ENCODE measurements at regions not wholly inside any gene's neighbourhood (a gene's known extent, or its start where the extent isn't known, plus 50 kb on each side); places are given as distances from the start of the nearest gene placed in this dataset.

DNA sequence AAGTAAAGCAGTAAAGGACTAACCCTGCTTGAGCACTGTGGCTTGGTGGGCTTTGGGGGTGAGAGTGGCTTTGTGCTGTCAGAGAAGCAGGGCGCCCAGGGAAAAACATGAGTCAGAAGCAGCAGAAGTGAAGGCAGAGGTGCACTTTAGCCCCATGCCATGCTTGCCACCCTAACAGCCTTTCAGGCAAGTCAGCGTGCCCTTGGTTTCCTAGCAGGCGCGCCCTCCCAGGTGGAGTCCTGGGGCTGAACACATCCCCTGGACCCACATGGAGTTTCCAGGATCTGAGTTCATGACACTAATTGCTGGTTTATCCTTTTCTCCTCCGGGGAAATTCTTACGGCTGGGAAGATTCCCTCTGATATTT lies 106.6 kb downstream of the TLR5 start:
- DNase-seq (ENCODE audit: low read depth) = no peak
- TF ChIP-seq MYC (IDR thresholded peaks at IDR 0.05; ENCODE audit: low read depth, low read length) (no peak), POLR2A (IDR thresholded peaks at IDR 0.05; ENCODE audit: extremely low read depth, insufficient read length) (no peak)
- TF ChIP-seq, protein P1, sequence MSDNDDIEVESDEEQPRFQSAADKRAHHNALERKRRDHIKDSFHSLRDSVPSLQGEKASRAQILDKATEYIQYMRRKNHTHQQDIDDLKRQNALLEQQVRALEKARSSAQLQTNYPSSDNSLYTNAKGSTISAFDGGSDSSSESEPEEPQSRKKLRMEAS (IDR thresholded peaks at IDR 0.05; ENCODE audit: low read depth, low read length) = no peak
- TF ChIP-seq, protein P2, sequence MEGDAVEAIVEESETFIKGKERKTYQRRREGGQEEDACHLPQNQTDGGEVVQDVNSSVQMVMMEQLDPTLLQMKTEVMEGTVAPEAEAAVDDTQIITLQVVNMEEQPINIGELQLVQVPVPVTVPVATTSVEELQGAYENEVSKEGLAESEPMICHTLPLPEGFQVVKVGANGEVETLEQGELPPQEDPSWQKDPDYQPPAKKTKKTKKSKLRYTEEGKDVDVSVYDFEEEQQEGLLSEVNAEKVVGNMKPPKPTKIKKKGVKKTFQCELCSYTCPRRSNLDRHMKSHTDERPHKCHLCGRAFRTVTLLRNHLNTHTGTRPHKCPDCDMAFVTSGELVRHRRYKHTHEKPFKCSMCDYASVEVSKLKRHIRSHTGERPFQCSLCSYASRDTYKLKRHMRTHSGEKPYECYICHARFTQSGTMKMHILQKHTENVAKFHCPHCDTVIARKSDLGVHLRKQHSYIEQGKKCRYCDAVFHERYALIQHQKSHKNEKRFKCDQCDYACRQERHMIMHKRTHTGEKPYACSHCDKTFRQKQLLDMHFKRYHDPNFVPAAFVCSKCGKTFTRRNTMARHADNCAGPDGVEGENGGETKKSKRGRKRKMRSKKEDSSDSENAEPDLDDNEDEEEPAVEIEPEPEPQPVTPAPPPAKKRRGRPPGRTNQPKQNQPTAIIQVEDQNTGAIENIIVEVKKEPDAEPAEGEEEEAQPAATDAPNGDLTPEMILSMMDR (IDR thresholded peaks at IDR 0.05; ENCODE audit: low read depth, low read length) = no peak
- no peak overlapping the region for H3K4me3 ChIP-seq (ENCODE audit: low read depth, low read length)

DNA sequence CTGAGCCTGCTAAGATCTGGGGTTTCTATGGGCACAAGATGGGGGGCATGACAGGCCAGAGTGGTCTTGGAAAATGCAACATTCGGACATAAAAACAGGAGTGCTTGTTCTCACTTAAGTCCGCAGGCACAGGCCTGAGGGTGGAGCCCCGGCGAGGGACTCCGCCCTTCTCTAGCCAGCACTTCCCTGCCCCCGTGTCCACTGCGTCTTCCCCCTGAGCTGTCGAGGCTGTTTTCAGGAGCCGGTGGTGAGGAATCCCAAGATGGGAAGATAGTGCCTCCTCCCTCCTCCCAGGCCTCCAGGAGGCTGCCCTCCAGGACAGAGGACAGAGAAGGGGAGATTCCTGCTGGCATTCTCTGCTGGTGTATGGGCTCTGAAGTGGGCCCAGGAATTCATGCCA lies 105.2 kb downstream of the TLR5 start:
- DNase-seq (ENCODE audit: low read depth) = no peak
- H3K4me3 ChIP-seq (ENCODE audit: low read depth, low read length) = no peak overlapping the region
- TF ChIP-seq, protein P1 (IDR thresholded peaks at IDR 0.05; ENCODE audit: low read depth, low read length) = no peak
- no peak for TF ChIP-seq MYC (IDR thresholded peaks at IDR 0.05; ENCODE audit: low read depth, low read length)
- TF ChIP-seq, protein P2 (IDR thresholded peaks at IDR 0.05; ENCODE audit: low read depth, low read length) = no peak

DNA sequence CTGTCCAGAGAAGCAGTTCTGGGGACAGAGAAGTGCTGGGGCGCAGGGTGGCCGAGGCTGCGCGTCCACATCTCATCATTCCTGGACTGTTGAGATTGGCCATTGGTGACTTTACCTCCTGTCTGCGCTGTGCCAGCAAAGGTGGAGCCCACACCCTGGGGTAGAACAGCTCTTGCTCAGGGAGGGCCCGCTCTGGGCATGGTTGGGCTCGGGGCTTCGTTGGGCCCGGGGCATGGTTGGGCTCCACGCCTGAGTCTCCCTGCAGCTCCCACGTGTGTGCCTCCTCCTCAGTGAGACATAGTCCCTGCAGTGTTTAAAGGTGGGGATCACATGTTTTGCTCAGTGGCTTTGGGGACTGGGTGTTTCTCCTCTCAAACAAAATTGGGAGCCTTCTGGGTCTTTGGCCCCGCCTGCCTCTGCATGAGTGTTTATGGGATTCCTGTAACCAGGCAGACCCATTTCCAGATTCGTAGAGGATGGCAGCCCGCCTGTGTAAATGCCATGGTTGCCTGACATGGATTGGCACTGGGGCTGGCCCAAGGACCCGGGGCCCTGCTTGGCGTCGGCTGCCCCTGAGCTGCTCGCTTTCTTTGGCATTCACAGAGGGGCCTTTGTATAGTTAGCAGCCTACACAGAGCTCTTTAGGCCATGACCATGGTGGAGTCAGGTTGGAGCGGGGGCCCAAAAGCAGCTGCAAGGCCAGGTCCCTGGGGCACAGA lies 104.6 kb downstream of the TLR5 start:
- no peak for DNase-seq (ENCODE audit: low read depth)
- H3K4me3 ChIP-seq (ENCODE audit: low read depth, low read length) = no peak overlapping the region
- TF ChIP-seq MYC (IDR thresholded peaks at IDR 0.05; ENCODE audit: low read depth, low read length) (no peak), POLR2A (IDR thresholded peaks at IDR 0.05; ENCODE audit: extremely low read depth, insufficient read length) (no peak)
- TF ChIP-seq, protein P2 (IDR thresholded peaks at IDR 0.05; ENCODE audit: low read depth, low read length) = no peak
- TF ChIP-seq, protein P1 (IDR thresholded peaks at IDR 0.05; ENCODE audit: low read depth, low read length) = no peak

DNA sequence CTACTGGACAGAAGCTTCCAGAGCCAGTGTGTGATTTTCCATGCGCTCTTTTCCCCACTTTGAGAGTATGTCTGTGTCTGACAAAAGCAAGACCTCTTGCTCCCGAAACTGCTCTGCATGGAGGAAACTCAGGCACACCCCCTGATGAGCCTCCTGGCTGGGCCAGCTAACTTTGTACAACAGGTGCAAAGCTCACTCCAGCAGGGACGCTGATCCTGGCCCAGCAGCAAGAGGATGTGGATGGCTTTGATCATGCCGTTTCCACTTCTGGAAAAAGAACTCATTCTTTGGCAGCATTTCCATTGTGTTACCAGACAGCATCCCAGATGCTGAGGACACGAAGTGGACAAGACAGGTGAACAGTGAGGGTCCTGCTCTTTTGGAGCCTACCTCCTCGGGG lies 103.1 kb downstream of the TLR5 start:
- DNase-seq (ENCODE audit: low read depth) = no peak
- H3K4me3 ChIP-seq (ENCODE audit: low read depth, low read length) = no peak overlapping the region
- TF ChIP-seq, protein P2 (IDR thresholded peaks at IDR 0.05; ENCODE audit: low read depth, low read length) = no peak
- TF ChIP-seq MYC (IDR thresholded peaks at IDR 0.05; ENCODE audit: low read depth, low read length) (no peak), POLR2A (IDR thresholded peaks at IDR 0.05; ENCODE audit: extremely low read depth, insufficient read length) (no peak)
- TF ChIP-seq, protein P1 (IDR thresholded peaks at IDR 0.05; ENCODE audit: low read depth, low read length) = no peak

GRCh38 chr1:223041481-223041880 lies 101.6 kb downstream of the TLR5 start:
- DNase-seq (ENCODE audit: low read depth) = no peak
- H3K4me3 ChIP-seq (ENCODE audit: low read depth, low read length) = no peak overlapping the region

More at GRCh38 chr1:223041481-223041880, 101.6 kb downstream of the TLR5 start:
- TF ChIP-seq, protein P2 (IDR thresholded peaks at IDR 0.05; ENCODE audit: low read depth, low read length) = no peak
- TF ChIP-seq, protein P1 (IDR thresholded peaks at IDR 0.05; ENCODE audit: low read depth, low read length) = no peak
- TF ChIP-seq MYC (IDR thresholded peaks at IDR 0.05; ENCODE audit: low read depth, low read length) = no peak
- no peak for TF ChIP-seq POLR2A (IDR thresholded peaks at IDR 0.05; ENCODE audit: extremely low read depth, insufficient read length)

All from NB4 (cell line).